SK-N-MC (cell line): ENCODE measurements at regions not wholly inside any gene's neighbourhood (a gene's known extent, or its start where the extent isn't known, plus 50 kb on each side); places are given as distances from the start of the nearest gene placed in this dataset.

Source experiments
- EZH2 ChIP-seq: fragments of 200-600 bp; sonication (generic); IDR thresholded peaks from one replicate; pipeline ENCODE4 v1.6.1; 2017; ENCODE audit warnings: antibody characterized with exemption
- FOXP2 ChIP-seq: optimal IDR thresholded peaks from 2 replicates; pipeline ENCODE3; 2011; ENCODE audit warnings: mild to moderate bottlenecking, moderate library complexity; ENCODE audit not compliant: insufficient read depth; ENCODE audit errors: extremely low read length, control extremely low read depth
- POLR2AphosphoS5 ChIP-seq: IDR thresholded peaks from 2 replicates; pipeline ENCODE4 v1.6.1; 2012; ENCODE audit warnings: mild to moderate bottlenecking, low read depth, low read length, borderline replicate concordance

GRCh38 chr17:53659181-53659580 is 163.5 kb upstream of the KIF2B start:
- no peak for TF ChIP-seq EZH2
- TF ChIP-seq FOXP2: no peak
- TF ChIP-seq POLR2AphosphoS5: no peak
